ENCODE measurements at regions not wholly inside any gene's neighbourhood (a gene's known extent, or its start where the extent isn't known, plus 50 kb on each side); places are given as distances from the start of the nearest gene placed in this dataset.

- Histone ChIP-seq H3K27ac (ENCODE audit: extremely low read depth, low read depth, low read length) (no peak overlapping the region), H3K27me3 (ENCODE audit: control insufficient read depth in 2 of 2, insufficient read depth in 2 of 2, low read length in 2 of 2) (no peaks in the 10 kb centered on the region), H3K9ac (ENCODE audit: insufficient read depth in 1 of 2, low read depth in 2 of 2, low read length in 2 of 2) (no peak overlapping the region), H3K79me2 (ENCODE audit: control insufficient read depth, insufficient read depth, low read length) (no peaks in the 10 kb centered on the region; the same call in 2 of the 3 replicates), H3K9me1 (ENCODE audit: control insufficient read depth, insufficient read depth, low read length) (no peaks in the 10 kb centered on the region), H3K4me3 (no peak overlapping the region), H2AFZ (ENCODE audit: low read depth, low read length) (no peak overlapping the region), H3K36me3 (ENCODE audit: control insufficient read depth, insufficient read depth, low read length) (no peaks in the 10 kb centered on the region), H4K20me1 (replicated peaks; ENCODE audit: control insufficient read depth, insufficient read depth, low read length) (no peaks in the 10 kb centered on the region), H3K9me3 (replicated peaks; ENCODE audit: control insufficient read depth, insufficient read depth, low read depth, low read length) (no peaks in the 10 kb centered on the region; the same call in 1 of the 2 replicates), H3K4me1 (replicated peaks in 1 of 2; ENCODE audit: control insufficient read depth in 2 of 2, insufficient read depth in 2 of 2, low read length in 2 of 2) (no peaks in the 10 kb centered on the region), H3K4me2 (ENCODE audit: insufficient read depth, low read length) (no peak overlapping the region)
- no TSS peak for BruUV-seq (replicated peaks)
- CTCF ChIA-PET (ENCODE audit: low intra/inter-chr PET ratio): no interaction called here
- DNase-seq (ENCODE audit: extremely low read depth in 1 of 4, low spot score in 3 of 4) (no peak), FAIRE-seq (no peak), ATAC-seq (no peak)
- POLR2A ChIA-PET: no interaction called here
- in situ Hi-C loops (cut with MboI): no loop called here
- intact Hi-C loops (cut with micrococcal nuclease): no loop called here
- WGBS (ENCODE audit: insufficient coverage, low coverage, missing lambda C conversion rate): 0% methylated on average over 1 of the region's 1 CpG
- TF ChIP-seq FOXJ3 (CRISPR knock-in tag; IDR thresholded peaks at IDR 0.05) (no peak), HMGXB4 (CRISPR knock-in tag; IDR thresholded peaks at IDR 0.05) (no peak), XRCC5 (IDR thresholded peaks at IDR 0.05; ENCODE audit: low read depth, low read length) (no peak), ZC3H4 (CRISPR knock-in tag; IDR thresholded peaks at IDR 0.05; ENCODE audit: borderline replicate concordance) (no peak), GABPB2 (CRISPR knock-in tag; conservative IDR thresholded peaks at IDR 0.05) (no peak), KDM2B (CRISPR knock-in tag; IDR thresholded peaks at IDR 0.05) (no peak), CREB3L1 (IDR thresholded peaks at IDR 0.05; ENCODE audit: borderline replicate concordance, low read depth) (no peak), ZEB2 (IDR thresholded peaks at IDR 0.05) (no peak), CBX1 (IDR thresholded peaks at IDR 0.05; ENCODE audit: low read depth) (no peak), CEBPB (tag; IDR thresholded peaks at IDR 0.05) (no peak), RBBP5 (IDR thresholded peaks at IDR 0.05; ENCODE audit: borderline replicate concordance, insufficient read depth, low read length, poor library complexity, severe bottlenecking) (no peak), ZFX (CRISPR knock-in tag; IDR thresholded peaks at IDR 0.05) (no peak), ARID2 (IDR thresholded peaks at IDR 0.05) (no peak), NEUROD1 (IDR thresholded peaks at IDR 0.05; ENCODE audit: borderline replicate concordance, low read depth, low read length, partially characterized antibody) (no peak), ARID3A (IDR thresholded peaks at IDR 0.05; ENCODE audit: borderline replicate concordance, low read depth, low read length) (no peak), CBFA2T2 (conservative IDR thresholded peaks at IDR 0.05) (no peak), HNRNPH1 (optimal IDR thresholded peaks at IDR 0.05; ENCODE audit: low read depth, low read length) (no peak), NR3C1 (CRISPR knock-in tag; IDR thresholded peaks at IDR 0.05) (no peak)
Measured at GRCh38 chr4:141455651-141456050, 180.7 kb upstream of the IL15 start.
